ENCODE measurements at regions not wholly inside any gene's neighbourhood (a gene's known extent, or its start where the extent isn't known, plus 50 kb on each side); places are given as distances from the start of the nearest gene placed in this dataset.

GRCh38 chr2:198468136-198468535, 663.7 kb downstream of the PLCL1 start:
- ChIA-PET POLR2A (no interaction called here), CTCF (no interaction called here)
- no peak for TF ChIP-seq CTCF (IDR thresholded peaks at IDR 0.05; ENCODE audit: control extremely low read depth, extremely low read depth, low read depth, missing control alignments)
- DNase-seq (ENCODE audit: extremely low spot score), result no peak

DNA sequence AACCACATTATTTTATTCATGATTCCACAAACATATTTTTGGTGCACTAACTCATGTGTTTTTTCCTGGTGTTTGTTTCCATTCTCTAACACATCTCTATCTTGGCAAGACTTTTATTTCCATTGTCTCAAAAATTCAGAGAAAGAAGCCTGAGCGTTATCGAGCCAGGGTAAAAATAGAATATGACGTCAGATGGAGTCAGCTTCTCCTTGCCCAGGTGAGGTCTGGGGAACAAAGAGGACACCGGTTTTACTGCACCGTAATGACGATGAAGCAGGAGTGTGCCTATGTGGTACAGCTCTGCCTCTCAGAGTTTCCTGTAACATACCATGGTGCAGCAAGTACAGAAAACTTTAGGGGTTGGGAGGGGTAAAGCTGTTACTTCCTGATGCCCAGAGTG, 661.6 kb downstream of the PLCL1 start:
- no peak for DNase-seq (ENCODE audit: extremely low spot score)
- TF ChIP-seq CTCF (IDR thresholded peaks at IDR 0.05; ENCODE audit: control extremely low read depth, extremely low read depth, low read depth, missing control alignments), result no peak
- ChIA-PET POLR2A (no interaction called here), CTCF (no interaction called here)

DNA sequence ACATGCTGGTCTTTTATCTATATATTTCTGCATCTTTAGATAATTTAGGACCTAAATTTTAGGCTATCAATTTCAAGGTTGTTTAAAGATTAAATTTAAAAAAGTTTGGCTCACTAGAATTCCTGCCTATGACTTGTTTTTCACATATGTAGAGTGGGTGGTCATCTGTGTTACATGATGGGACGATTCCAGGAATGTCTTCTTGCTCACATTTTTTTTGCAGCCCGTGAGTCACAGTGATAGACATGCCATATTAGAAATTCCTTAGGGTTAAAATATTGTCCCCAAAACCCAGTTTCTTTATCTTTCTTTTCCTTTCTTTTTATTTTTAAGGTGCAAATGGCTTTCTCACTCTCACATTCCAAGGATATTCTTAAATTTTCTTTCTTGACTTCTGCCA, 652.0 kb downstream of the PLCL1 start:
- POLR2A ChIA-PET, result no interaction called here
- CTCF ChIA-PET, result no interaction called here
- DNase-seq (ENCODE audit: extremely low spot score), result no peak
- TF ChIP-seq CTCF (IDR thresholded peaks at IDR 0.05; ENCODE audit: control extremely low read depth, extremely low read depth, low read depth, missing control alignments), result no peak

- no peak for TF ChIP-seq CTCF (IDR thresholded peaks at IDR 0.05; ENCODE audit: control extremely low read depth, extremely low read depth, low read depth, missing control alignments)
- DNase-seq (ENCODE audit: extremely low spot score), result no peak
- ChIA-PET CTCF (no interaction called here), POLR2A (no interaction called here)
These were observed 649.5 kb downstream of the PLCL1 start for GRCh38 chr2:198453866-198454265.

- ChIA-PET CTCF (no interaction called here), POLR2A (no interaction called here)
- DNase-seq (ENCODE audit: extremely low spot score), result no peak
- no peak for TF ChIP-seq CTCF (IDR thresholded peaks at IDR 0.05; ENCODE audit: control extremely low read depth, extremely low read depth, low read depth, missing control alignments)
These were observed 647.9 kb downstream of the PLCL1 start for GRCh38 chr2:198452327-198452726.

DNA sequence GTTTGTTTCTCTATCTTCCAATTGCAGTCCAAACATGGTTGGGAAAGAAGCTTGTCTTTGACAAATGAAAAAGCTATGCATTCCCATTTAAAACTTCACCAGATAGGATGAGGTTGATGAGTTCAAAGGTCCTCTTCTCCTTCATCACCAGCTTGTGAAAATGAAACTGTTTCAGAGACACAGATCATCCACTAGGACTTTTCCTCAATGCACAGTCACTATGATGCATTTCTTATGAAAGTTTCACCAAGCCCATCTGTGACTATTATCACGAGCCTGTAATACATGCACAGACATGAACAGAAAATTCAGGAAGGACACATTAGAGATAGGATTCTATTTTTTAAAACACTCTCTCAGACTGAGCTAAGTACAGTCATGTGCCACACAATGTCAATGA, 644.4 kb downstream of the PLCL1 start:
- no peak for TF ChIP-seq CTCF (IDR thresholded peaks at IDR 0.05; ENCODE audit: control extremely low read depth, extremely low read depth, low read depth, missing control alignments)
- CTCF ChIA-PET, result interaction anchor here (0.7 to 1.4 kb wide), 3 partner anchors 13 to 34 kb away, joined by 3 to 4 read pairs (median 3); no protein-coding TSS in a partner anchor
- DNase-seq (ENCODE audit: extremely low spot score), result no peak
- POLR2A ChIA-PET, result no interaction called here

DNA sequence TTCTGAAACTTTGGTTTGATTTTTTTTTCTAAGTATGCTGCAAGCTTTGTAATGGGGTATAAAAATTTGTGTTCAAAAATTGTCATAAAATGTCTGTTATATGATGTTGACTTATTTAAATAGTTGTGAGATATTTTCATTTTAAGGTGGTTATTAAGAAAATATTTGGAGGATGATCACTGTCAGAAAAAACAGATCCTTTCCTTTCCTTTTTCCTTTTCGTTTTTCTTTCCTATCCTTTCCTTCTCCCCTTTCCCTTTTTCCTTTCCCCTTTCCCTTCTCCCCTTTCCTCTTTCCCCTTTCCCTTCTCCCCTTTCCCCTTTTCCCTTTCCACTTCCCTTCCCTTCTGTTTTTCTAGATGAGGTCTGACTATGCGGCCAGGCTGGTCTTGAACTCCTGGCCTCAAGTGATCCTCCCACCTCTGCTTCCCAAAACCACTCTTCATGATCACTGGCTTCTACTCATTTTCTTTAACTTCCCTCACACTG, 640.5 kb downstream of the PLCL1 start:
- TF ChIP-seq CTCF (IDR thresholded peaks at IDR 0.05; ENCODE audit: control extremely low read depth, extremely low read depth, low read depth, missing control alignments), result no peak
- POLR2A ChIA-PET, result no interaction called here
- CTCF ChIA-PET, result no interaction called here
- no peak for DNase-seq (ENCODE audit: extremely low spot score)

Data from GM10248 (cell line).